ENCODE measurements at regions not wholly inside any gene's neighbourhood (a gene's known extent, or its start where the extent isn't known, plus 50 kb on each side); places are given as distances from the start of the nearest gene placed in this dataset.

DNA sequence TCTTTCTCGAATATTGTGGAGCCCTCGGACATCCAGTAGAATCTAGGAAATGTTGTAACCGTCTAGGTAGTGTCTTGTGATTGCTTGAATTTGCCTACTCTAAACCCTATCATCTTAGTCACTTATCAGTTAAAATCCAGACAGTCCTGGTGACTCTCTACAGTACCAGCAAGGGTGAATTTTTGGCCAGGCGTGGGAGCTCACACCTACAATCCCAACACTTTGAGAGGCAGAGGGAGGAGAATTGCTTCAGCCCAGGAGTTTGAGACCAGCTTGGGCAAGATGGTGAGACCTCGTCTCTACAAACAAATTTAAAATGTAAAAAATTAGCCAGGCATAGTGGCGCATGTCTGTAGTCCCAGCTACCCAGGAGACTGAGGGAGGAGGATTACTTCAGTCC, 230.9 kb downstream of the CHRM3 start:
- TF ChIP-seq POLR2AphosphoS5 (IDR thresholded peaks at IDR 0.05; ENCODE audit: low read depth) (no peak), SPI1 (IDR thresholded peaks at IDR 0.05; ENCODE audit: borderline replicate concordance, low read depth) (no peak), GABPA (IDR thresholded peaks at IDR 0.05; ENCODE audit: low read depth) (no peak)
- TF ChIP-seq, protein P1, sequence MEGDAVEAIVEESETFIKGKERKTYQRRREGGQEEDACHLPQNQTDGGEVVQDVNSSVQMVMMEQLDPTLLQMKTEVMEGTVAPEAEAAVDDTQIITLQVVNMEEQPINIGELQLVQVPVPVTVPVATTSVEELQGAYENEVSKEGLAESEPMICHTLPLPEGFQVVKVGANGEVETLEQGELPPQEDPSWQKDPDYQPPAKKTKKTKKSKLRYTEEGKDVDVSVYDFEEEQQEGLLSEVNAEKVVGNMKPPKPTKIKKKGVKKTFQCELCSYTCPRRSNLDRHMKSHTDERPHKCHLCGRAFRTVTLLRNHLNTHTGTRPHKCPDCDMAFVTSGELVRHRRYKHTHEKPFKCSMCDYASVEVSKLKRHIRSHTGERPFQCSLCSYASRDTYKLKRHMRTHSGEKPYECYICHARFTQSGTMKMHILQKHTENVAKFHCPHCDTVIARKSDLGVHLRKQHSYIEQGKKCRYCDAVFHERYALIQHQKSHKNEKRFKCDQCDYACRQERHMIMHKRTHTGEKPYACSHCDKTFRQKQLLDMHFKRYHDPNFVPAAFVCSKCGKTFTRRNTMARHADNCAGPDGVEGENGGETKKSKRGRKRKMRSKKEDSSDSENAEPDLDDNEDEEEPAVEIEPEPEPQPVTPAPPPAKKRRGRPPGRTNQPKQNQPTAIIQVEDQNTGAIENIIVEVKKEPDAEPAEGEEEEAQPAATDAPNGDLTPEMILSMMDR (IDR thresholded peaks at IDR 0.05; ENCODE audit: insufficient read depth, low read length) = no peak
- TF ChIP-seq, protein P2, sequence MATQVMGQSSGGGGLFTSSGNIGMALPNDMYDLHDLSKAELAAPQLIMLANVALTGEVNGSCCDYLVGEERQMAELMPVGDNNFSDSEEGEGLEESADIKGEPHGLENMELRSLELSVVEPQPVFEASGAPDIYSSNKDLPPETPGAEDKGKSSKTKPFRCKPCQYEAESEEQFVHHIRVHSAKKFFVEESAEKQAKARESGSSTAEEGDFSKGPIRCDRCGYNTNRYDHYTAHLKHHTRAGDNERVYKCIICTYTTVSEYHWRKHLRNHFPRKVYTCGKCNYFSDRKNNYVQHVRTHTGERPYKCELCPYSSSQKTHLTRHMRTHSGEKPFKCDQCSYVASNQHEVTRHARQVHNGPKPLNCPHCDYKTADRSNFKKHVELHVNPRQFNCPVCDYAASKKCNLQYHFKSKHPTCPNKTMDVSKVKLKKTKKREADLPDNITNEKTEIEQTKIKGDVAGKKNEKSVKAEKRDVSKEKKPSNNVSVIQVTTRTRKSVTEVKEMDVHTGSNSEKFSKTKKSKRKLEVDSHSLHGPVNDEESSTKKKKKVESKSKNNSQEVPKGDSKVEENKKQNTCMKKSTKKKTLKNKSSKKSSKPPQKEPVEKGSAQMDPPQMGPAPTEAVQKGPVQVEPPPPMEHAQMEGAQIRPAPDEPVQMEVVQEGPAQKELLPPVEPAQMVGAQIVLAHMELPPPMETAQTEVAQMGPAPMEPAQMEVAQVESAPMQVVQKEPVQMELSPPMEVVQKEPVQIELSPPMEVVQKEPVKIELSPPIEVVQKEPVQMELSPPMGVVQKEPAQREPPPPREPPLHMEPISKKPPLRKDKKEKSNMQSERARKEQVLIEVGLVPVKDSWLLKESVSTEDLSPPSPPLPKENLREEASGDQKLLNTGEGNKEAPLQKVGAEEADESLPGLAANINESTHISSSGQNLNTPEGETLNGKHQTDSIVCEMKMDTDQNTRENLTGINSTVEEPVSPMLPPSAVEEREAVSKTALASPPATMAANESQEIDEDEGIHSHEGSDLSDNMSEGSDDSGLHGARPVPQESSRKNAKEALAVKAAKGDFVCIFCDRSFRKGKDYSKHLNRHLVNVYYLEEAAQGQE (IDR thresholded peaks at IDR 0.05; ENCODE audit: insufficient replicate concordance, low read depth) = no peak
